Left forelimb (tissue), 1 donor: ENCODE measurements at regions not wholly inside any gene's neighbourhood (a gene's known extent, or its start where the extent isn't known, plus 50 kb on each side); places are given as distances from the start of the nearest gene placed in this dataset.

Source experiments
- DNase-seq: peaks from one replicate; pipeline ENCODE4 v3.0.0-alpha.2; 2018; ENCODE audit warnings: low spot score

DNA sequence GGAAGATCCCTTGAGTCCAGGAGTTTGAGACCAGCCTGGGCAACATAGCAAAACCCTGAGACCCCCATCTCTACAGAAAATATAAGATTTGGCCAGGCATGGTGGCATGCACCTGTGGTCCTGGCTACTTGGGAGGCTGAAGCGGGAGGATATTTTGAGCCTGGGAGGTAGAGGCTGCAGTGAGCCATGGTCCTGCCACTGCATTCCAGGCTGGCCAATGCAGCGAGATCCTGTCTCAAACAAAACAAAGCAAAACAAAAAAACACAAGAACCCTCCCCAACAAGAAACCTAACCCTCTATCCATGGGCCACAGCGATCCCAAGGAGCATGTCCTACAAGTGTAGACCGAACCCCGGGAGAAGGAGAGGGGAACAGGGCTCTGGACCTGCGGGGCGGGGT, 133.3 kb downstream of the MGAT5B start:
- no peak for DNase-seq

DNA sequence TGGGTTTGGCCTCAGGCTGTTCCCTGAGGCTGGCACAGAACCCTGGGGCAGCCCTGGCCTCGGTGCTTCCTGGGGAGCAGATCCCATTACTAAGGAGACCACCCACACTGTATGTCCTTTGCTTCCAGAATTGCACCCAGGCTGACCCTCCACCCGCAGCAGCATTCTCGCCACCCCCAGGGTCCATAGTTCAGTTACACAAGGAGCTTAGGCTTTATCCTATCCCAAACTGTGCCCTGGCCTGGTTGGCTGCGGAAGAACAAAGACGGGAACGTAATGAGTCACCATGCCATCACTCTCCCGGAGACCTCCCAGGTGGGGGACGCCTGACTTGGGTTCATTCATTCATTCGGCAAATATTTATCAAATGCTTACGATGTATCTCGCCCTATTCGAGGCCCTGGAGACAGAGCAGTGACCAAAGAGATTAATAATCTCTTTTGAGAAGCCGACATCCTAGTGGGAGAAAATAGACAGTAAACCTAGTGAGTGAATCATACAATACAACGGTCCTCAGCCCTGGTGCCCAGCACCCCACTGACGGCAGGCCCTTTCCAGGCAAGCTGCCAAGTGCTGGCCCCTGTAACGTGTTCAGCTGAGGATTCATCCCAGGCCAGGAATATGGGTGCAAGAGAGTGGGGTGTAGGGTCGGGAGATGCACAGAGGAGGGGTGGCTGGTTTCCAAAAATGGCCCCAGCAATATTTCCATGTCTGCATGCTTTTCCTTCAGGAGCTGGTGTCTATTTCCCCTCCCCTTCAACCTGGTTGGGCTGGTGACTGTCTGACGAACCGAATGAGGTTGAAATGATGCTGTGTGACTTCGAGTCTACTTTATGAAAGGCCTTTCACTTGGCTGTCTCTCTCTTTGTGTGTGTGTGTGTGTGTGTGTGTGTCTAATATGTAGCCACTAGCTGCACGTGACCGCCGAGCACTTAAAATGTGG, 134.2 kb downstream of the MGAT5B start:
- no peak for DNase-seq

DNA sequence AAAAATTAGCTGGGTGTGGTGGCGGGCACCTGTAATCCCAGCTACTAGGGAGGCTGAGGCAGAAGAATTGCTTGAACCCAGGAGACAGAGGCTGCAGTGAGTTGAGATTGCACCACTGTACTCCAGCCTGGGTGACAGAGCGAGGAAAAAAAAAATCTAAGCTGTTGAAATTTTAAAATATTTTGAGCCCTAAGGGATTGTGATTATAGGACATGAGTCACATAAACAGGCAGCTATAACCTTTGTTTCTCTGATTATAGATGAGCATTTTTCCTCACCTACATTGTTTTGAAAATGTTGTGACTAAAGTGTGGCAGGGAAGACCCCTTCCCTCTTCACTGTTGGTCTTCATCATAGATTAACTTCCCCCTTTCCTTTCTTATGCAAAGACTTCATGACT, 135.5 kb downstream of the MGAT5B start:
- no peak for DNase-seq

DNA sequence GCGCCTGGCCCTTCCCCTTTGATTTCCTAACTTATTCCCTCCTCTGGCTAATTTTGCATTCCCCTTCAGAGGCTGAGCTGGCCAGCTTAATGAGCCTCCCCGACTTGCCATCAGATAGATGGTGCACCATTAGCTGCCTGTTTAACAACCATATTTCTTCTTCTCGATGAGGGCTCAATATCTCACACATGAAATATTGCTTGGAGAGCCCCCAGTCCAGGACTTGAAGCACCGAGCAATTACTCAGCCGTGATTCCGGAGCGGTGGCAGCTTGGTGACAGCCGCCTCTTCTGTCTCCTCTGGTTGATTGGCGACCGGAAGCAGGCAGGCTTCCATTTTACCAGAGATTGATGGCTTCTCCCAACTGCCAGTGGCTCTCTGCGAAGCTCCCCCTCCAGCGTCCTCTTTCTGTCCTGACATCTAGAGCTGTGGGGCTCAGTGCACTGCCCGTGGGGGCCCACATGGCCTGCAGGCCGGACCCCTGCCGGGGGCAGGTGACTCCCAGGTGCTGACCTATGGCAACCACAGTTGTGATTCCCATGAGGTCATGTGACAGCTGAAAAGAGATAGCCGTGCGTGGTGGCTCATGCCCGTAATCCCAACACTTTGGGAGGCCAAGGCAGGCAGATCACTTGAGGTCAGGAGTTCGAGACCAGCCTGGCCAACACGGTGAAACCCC, 133.7 kb upstream of the SEC14L1 start:
- no peak for DNase-seq

DNA sequence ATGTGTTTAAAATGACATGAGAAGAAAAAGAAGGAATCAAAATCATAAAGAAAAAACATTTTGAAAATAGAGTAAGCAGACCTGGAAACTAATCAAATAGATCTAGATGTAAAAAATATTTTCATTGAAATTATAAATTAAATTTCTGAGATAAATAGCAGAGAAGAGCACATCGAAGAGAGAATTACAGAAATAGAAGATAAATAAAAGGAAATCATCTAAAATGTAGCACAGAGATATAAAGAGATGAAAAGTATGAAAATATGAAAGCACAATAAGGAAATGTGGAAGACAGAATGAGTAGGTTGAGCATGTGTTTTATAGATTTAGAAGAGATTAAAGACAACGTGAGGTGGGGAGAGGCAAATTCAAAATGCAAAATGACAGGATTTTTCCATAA, 130.9 kb upstream of the SEC14L1 start:
- DNase-seq: no peak

DNA sequence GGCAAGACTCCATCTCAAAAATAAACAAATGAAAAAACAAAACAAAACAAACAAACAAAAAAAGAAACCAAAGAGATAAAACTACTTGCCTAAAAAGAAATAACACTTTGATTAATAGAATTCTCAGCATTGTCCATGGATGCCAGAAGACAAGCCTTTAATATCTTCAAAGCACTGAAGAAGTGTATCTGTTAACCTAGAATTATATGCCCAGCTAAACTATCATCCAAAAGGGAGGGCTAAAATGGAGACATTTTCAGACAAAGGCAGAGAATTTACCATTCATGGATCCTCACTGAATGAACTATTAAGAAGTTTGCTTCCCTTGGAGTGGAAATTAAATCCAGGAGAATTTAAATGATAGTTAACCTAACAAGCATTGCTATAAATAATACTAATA, 130.1 kb upstream of the SEC14L1 start:
- DNase-seq: no peak

DNA sequence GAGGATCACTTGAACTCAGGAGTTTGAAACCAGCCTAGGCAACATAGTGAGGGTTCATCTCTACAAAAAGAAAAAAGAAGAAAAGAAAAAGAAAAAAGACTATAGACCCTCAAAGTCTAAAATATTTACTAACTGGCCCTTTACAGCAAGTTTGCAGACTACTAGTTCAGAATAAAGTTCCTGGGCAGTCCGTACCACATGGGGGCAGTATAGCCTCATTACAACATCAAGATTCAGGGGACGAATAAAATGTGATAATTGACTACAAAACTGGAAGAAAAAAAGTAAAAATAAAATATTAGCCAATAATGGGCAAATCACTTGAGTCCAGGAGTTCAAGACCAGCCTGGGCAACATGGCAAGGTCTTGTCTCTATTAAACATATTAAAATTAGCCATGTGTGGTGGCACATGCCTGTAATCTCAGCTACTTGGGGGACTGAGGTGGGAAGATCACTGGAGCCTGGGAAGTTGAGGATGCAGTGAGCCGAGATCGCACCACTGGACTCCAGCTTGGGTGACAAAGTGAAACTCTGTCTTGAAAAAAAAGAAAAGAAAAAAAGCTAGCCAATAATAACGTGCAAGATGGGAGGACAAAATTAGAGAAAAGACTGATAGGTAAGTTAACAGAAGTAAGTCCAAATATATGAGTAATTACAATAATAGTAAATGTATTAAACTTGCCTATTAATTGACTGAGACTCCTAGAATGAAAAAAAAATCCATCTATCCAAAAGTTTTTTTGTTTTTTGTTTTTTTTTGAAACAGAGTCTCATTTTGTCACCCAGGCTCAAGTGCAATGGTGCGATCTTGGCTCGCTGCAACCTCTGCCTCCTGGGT, 129.4 kb upstream of the SEC14L1 start:
- no peak for DNase-seq

DNA sequence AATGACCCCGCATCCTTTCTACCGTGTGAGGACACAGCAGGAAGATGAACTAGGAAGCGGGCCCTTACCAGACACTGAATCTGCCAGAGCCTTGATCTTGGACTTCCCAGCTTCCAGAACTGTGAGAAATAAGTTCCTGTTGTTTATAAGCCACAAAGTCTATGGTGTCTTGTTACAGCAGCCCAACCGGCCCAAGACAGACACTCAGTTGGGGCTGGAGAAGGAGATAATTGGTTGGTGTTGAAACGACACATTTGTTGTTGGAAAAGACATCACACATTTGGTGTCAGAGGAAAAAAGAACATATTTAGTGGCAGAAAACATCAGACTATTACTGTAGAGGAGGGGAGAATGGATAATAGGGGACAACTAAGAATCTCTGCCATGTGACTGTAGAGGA, 122.3 kb upstream of the SEC14L1 start:
- DNase-seq: no peak

DNA sequence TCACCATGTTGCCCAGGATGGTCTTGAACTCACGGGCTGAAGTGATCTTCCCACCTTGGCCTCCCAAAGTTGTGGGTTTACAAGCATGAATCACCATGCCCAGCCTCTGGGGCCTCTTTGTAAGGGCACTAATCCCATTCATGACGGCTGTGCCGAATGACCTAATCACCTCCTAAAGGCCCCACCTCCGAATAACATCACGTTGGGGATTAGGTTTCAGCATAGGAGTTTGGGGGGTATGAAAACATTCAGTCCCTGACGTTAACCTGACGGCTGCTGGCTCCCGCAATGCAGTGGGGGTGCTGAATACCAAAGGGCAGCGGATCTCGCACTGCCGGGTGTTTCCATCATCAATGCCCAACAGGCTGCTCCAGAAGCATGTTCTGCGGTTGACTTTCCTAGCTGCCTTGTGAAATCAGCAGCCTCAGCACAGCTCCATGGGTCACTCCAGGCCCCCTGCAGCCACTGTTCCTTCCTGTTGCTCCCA, 120.8 kb upstream of the SEC14L1 start:
- DNase-seq: no peak

DNA sequence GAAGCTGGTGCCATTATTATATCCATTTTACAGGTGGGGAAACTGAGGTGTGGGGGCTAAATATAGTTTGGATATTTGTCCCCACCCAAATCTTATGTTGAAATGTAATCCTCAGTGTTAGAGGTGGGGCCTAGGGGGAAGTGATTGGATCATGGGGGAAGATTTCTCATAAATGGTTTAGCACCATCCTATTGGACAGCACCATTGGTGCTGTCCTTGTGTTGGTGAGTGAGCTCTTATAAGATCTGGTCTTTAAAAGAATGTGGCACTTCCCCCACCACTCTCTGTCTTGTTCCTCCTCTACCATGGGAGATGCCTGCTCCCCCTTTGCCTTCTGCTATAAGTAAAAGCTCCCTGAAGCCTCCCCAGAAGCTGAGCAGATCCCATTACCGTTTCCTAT, 119.8 kb upstream of the SEC14L1 start:
- DNase-seq: no peak

DNA sequence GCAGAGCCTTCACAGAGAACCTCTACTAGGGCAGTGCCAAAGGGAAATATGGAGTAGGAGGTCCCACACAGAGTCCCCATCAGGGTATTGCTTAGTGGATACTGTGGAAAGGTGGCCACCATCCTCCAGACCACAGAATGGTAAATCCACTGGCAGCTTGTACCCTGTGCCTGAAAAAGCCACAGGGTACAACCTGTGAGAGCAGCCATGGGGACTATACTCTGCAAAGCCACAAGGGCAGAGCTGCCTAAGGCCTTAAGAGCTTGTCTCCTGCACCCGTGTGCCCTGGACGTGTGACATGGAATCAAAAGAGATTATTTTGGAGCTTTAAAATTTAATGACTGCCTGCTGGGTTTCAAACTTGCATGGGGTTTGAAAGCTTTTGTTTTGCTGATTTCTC, 118.0 kb upstream of the SEC14L1 start:
- no peak for DNase-seq

DNA sequence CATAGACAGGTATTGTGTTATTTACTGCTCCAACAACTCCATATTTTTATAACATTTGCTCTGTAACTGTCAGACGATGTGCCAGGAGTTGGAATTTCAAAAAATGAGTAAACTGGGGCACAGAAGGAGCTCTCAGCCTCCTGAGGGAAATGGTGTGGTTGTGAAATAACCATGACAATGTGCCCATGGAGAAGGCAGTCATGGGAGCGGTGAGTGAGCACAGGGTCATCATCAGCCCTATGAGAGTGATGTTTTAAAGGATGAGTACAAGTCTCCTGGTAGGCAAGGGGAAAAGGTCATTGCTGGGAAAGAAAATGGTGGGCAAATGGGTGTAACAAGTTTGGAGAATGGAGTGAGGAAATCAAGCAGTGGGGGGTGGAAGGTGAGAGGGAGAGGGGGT, 115.0 kb upstream of the SEC14L1 start:
- no peak for DNase-seq

DNA sequence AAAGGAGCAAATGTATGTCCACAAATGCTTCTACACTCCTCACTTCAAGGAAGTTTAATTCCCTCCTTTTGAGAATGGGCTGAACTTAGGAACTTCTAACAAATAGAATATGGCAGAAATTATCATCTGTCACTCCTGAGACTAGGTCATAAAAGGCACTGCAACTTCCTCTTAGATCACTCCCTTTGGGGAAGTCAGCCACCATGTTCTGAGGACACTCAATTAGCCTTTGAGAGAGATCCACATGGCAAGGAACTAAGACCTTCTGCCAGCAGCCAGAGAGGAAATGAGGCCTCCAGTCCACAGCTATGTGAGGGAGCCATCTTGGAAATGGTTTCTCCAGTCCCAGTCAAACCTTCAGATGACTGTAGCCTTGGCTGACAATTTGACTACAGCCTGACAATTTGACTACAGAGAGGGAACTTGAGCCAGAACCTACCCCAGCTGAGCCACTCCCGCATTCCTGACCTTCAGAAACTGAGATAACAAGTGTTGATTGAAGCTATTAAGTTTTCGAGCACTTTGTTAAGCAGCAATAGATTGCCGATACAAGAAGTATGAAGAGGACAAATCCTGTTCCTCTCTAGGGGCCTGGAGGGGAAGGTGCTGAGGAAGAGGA, 113.4 kb upstream of the SEC14L1 start:
- DNase-seq: no peak

DNA sequence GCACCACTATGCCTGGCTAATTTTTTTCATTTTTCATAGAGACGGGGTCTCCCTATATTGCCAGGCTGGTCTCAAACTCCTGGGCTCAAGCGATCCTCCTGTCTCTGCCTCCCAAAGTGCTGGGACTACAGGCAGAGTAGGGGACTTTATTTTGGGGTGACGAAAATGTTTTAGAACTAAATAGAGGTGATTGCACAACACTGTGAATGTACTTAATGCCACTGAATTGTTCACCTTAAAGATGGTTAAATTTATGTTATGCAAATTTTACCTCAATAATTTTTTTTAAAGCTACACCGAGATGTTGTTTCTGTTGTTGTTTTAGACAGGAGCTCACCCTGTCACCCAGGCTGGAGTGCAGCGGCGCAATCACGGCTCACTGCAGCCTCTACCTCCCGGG, 111.9 kb upstream of the SEC14L1 start:
- DNase-seq: no peak

DNA sequence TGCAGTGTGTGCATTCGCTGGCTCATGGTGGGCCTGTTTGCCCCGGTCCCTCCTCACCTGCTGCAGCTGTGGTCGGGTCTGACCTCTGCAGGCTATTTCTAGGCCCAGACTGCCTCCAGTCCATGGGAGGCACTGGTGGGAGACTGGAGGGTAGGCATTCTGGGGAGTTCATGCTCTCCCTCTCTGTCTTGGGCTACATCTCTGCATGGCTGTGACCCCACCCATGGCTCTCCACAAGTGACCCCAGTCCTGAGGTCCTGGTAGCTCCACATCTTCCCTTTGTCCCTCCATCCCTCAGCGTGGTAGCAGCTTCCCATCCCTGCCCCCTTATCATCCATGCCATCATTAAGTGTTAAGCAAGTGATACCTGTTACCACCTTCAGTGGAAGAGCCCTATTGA, 107.8 kb upstream of the SEC14L1 start:
- no peak for DNase-seq

DNA sequence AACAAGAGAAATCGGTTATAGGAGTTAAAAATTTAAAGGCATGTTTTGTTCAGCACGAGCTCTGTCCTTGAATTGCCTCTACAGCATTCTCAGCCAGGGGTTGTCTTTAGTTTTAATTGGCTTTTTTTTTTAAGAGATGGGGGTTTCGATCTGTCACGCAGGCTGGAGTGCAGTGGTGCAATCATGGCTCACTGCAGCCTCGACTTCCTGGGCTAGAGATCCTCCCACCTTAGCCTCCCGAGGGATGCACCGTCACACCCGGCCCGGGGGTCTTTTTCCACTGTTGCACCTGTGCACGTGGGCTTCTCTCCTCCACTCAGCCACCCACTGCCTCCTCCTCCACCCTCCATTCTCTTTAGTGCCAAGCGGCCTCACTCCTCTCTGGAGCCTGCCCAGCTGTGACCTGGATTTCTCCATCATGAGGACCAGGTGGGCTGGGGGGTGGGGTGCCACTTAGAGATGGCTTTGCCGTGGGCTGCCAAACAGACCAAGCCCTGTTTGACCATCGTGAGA, 106.8 kb upstream of the SEC14L1 start:
- DNase-seq: no peak

DNA sequence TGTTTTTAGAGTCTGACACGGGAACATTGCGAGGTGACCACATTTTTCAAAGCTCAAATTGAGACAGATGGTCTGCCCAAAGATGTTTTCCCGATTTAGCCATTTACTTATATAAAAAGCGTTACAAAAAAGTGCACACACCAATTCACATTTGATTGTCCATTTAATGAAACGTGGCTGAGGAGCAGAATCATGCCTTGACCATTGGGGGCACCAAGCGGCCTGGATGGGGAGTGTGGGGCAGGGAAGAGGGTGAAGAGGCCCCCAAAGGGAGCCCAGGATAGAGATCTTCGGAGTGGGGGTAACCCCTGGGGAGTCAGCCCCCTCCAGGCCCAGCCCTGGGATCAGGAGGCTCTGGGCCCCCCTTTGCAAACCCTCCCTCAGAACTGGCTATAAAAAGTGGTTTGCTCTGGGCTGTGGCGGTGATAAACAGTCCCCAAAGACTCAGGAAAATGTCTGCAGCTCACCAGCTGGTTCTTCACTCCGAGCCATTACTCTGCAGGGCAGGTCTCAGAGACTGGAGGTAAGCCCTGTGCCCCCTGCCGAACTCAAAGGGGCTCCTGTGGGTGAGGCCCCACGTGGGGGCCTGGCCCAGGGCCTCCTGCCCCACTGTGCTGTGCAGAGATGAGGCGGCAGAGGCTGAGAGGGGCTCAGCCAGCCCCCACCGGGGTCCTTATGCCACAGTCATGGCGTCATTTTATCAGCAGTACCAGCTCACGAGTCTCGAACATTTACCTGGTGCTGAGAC, 105.9 kb upstream of the SEC14L1 start:
- DNase-seq: no peak

DNA sequence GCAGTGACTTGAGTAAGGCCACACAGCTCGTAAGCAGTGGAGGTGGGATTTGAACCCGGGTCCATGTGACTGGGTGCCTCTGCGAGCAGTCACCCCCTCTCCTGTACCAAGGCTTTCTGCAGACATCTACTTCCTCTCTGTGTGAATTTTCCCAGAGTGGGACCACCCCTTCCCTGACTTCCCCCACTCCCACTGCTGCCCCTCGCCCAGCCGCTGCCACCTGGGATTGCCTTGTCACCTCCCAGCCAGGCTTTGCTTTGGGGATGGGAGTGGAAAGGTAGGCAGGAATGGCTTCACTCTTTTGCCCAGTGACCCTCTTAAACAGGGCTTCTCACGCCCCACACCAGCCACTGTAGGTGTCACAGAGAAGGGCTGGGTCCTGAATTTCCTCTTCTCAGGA, 105.2 kb upstream of the SEC14L1 start:
- DNase-seq: no peak

DNA sequence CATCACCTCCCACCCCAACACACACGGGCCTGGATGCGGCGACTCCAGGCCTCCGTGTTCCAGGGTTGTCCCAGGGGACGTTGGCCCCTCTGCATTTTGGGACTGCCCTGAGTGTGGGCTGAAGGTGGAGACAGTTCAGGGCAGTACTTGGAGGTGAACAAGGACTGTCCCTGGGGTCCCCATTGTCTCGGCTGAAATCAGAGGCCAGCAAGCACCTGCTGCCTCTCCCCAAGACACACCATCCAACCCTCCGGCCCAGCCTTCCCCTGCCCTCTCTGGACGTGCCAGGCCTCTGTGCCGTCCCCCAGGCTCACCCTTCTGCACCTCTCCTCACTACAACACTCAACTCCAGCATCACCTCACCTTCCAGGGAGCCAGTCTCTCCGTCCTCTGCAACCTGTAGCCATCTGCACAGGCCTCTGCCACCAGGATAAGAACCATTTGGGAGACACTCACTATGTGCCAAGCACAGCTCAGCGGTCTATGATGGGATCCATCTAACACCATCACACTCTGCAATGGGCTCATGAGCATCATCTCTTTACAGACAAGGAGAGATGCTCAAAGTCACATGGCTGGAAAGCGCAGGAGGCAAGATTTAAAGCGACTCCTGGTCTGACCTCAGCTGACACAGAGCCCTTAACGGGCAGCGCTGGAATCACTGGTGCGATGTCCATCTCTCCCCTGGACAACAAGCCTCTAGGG, 104.5 kb upstream of the SEC14L1 start:
- no peak for DNase-seq

DNA sequence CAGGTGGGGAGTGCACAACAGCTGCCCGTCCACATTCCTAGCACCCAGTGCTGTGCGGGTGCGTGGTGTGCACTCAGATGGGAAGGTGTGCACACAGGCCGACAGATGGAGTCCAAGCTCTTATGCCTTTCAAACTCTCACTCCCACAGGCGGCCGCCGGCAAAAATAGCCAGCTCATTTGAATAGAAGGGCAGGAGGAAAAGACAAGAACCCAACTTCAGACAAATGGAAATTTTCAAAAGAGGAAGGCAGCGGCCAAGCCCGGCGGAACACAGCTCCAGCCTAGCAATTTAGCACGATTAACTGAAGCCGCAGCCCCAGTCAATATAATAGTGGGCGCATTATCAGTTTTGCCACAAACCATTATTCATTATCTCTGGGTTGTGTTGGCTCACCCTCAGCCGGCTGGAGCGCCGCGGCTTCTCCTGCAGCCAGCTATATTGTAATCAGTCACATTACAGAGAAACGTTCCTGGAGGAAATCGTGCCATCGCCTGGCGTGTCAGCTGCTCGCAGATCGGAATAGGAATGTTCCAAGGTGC, 103.9 kb upstream of the SEC14L1 start:
- DNase-seq: no peak
